GM21367 (cell line): ENCODE measurements at regions not wholly inside any gene's neighbourhood (a gene's known extent, or its start where the extent isn't known, plus 50 kb on each side); places are given as distances from the start of the nearest gene placed in this dataset.
"Not testable (repeated sequence)": the region's sequence is repeated elsewhere in the genome, so short reads cannot be mapped to it uniquely, and the experiment has no call there.

Experiments used
- ATAC-seq: cut with Tn5 transposase; IDR thresholded peaks from one replicate; pipeline ENCODE4 v1.9.1; 2021; ENCODE audit not compliant: unreplicated experiment

DNA sequence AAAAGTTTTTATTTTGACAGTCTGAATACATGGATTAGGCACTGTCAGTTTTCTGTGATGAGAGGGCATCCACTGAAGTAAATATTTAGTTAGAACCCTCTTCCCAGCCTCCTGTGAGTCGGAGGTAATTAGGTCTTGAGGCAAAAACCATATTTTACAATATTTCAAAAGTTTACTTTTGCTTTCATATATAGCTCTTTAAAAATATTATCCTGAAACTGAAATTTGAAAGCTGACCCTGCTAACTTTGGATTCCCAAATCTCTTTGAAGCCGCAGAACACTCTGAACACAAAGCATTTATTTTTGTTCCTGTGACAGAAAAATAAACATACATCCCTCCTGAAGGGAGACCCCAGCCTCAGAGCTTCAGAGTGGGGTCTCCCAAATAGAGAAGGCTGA lies 317.4 kb downstream of the KIF20B start:
- no peak for ATAC-seq

DNA sequence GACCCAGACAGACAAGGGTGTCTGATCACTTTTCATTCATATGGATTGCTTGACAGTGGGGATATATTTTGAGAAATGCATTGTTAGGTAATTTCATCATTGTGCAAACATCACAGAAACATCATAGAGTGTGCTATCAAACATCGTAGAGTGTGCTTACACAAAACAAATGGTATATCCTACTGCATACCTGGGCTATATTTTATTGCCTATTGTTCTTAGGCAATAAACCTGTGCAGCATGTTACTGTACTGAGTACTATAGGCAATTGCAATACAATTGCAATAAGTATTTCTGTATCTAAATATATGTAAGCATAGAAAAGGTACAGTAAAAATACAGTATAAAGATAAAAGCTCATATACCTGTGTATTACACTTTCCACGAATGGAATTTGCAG lies 319.1 kb downstream of the KIF20B start:
- ATAC-seq: no peak

DNA sequence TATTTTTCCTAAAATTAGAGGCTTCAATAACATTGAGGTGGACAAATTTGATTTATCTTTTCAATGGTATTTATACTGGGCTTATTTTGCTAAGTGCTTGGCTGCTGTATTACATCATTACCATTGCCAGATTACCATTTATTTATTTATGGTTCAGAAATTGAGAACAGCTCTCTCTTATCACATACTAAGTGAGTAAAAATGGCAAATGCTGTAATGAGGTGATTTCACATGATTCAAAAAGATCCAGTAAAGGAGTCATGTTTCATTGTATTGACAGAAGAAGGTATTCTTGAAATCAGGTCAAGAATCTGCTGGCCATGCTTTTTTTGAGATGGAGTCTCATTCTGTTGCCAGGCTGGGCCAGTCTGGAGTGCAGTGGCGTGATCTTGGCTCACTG lies 322.6 kb downstream of the KIF20B start:
- no peak for ATAC-seq

GRCh38 chr10:90028312-90028711 lies 326.9 kb downstream of the KIF20B start:
- no peak for ATAC-seq

DNA sequence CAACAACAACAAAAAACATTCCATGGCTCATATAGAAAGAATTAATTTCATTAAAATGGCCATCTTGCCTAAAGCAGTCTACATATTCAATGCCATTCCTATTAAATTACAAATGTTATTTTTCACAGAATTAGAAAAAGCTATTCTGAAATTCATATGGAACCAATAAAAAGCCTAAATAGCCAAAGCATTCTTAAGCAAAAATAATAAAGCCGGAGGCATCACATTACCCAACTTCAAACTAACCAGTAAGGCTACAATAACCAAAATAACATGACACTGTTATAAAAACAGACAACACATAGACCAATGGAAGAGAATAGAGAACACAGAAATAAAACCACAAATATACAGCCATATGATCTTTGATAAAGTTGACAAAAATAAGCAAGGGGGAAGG lies 330.4 kb downstream of the KIF20B start:
- ATAC-seq: no peak

DNA sequence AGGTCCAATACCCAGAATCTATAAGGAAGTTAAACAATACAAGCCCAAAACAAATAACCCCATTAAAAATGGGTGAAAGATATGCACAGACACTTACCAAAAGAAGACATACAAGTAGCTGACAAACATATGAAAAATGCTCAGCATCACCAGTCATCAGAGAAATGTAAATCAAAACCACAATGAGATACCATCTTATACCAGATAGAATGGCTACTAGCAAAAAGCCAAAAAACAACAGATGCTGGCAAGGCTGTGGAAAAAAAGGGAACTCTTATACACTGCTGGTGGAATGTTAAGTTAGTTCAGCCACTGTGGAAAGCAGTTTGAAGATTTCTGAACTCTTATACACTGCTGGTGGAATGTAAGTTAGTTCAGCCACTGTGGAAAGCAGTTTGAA lies 331.1 kb downstream of the KIF20B start:
- no peak for ATAC-seq

DNA sequence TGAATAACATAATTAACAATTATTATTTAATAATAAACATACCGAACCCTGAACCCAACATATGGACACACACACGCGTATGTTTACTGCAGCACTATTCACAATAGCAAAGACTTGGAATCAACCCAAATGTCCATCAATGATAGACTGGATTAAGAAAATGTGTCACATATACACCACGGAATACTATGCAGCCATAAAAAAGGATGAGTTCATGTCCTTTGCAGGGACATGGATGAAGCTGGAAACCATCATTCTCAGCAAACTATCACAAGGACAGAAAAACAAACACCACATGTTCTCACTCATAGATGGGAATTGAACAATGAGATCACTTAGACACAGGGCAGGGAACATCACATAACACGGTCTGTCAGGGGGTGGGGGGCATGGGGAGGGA lies 333.5 kb downstream of the KIF20B start:
- not testable (repeated sequence) for ATAC-seq

DNA sequence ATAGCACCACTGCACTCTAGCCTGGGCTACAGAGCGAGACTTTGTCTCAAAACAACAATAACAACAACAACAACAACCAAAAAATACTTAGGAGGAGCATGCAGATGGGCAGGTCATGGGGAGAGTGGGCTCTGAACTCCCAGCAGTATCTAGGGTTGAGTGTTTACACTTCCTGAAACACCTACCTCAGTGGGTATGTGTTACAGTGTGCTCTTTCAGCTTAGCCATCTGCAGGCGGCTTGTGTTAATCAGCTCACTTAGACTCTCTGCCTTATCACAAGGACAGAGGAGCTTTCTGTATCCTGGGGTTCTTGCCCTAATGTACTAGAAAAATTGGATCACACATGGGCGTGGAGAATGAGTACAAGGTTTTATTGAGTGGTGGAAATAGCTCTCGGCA lies 340.2 kb downstream of the KIF20B start:
- no peak for ATAC-seq

DNA sequence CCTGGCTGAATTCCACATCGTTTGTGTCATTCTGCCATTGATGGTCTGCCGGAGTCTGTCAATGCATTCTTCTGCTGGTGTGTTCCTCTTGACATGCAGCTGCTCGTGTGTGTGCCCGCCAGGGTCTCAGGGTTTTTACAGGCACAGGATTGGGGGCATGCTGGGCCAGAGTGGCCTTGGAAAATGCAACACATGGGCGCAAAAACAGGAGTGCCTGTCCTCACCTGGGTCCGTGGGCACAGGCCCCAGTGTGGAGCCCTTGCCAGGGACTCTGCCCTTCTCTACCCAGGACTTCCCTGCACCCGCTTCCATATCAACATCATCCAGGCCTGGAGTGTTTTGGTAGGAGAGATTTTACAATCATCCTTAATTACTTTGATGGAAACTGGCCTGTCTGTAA lies 340.7 kb downstream of the KIF20B start:
- ATAC-seq: no peak

DNA sequence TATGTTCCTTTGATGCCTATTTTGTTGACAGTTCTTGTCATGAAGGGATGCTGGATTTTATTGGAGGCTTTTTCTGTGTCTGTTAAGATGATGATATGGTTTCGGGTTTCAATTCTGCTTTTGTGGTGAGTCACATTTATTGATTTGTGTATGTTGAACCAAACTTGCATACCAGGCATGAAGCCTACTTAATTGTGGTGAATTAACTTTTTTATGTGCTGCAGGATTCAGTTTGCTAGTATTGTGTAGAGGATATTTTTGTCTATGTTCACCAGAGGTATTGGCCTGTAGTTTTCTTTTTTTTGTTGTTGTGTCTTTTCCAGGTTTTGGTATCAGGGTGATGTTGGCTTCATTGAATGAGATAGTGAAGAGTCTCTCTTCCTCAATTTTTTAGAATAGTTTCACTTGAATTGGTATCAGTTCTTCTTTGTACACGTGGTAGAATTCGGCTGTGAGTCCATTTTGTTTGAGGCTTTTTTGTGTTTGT lies 345.9 kb downstream of the KIF20B start:
- peak; percentile 81 for ATAC-seq

DNA sequence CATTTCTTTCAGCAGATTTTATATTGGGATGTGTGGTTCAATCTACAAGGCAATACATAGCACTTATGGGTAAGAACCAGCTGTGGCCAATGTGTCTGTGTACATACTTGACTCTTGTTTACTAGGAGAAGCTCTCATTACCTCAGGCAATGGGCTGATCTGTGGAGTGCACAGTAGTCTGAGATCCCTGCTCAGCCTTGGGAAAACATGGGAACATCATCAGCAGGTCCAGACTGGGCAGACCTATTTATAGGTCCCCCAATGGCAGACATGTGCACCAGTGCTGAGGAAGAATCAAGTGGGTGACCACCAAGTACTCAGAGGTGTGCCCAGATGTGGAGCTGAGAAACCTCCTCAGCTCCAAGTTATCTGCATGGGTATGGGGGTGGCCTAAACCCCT lies 349.7 kb downstream of the KIF20B start:
- ATAC-seq: no peak

DNA sequence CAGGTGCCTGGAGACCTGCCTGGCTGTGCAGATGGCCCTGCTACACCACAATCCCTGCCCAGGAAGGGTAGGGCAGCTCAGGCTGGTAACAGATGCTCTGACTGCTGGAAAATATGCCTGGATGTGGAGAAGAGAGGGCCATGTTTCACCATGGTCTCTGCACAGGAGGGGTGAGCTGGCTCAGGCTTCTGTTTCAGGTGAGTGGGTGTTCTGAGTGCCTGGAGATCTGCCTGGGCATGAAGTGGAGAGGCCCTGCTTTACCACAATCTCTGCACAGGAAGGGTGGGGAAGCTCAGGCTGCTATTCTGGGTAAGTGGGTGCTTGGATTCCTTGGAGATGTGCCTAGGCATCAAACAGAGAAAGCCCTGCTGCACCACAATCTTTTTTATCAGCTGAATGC lies 350.1 kb downstream of the KIF20B start:
- no peak for ATAC-seq

DNA sequence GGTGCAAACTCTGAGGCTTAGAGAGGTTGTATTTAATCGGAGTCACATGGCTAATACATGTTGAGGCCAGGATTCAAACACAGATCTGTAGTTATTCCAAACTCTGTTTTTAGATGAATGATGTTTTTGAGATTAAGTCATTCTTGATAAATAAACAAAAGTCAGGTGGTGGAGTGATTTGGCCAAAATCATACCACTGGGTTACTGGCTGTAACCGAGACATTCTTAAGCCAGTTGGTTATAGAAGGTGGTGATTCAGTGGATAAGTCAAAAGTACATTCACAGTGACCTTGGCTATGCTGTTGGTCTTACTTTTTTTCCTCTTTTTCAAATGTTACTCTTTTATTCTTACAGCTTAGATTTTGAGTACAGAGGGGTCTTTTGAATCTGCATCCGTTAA lies 361.4 kb downstream of the KIF20B start:
- ATAC-seq: no peak

- no peak for ATAC-seq
Observed at GRCh38 chr10:90064295-90064694, 362.9 kb downstream of the KIF20B start.

DNA sequence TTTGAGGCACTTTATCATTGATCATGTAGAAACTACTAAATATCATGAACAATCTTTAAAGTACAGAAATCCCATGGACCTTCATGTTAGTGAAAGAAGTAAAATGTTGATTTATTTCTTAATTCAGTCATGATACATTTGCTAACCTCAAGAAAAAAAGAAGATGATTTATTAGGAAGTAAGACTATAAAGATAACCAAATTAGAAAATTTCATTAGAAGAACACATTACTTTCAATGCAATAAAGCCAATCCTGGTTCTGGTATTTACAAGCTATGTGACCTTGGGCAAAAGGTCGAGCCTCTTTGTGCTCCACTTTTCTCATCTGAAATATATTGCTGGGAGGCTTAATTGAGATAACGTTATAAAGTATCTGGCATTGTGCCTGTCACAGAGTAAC lies 365.0 kb downstream of the KIF20B start:
- ATAC-seq: no peak

GRCh38 chr10:90075995-90076394 lies 374.6 kb downstream of the KIF20B start:
- no peak for ATAC-seq

- ATAC-seq: no peak
Observed at GRCh38 chr10:90079819-90080218, 378.4 kb downstream of the KIF20B start.

DNA sequence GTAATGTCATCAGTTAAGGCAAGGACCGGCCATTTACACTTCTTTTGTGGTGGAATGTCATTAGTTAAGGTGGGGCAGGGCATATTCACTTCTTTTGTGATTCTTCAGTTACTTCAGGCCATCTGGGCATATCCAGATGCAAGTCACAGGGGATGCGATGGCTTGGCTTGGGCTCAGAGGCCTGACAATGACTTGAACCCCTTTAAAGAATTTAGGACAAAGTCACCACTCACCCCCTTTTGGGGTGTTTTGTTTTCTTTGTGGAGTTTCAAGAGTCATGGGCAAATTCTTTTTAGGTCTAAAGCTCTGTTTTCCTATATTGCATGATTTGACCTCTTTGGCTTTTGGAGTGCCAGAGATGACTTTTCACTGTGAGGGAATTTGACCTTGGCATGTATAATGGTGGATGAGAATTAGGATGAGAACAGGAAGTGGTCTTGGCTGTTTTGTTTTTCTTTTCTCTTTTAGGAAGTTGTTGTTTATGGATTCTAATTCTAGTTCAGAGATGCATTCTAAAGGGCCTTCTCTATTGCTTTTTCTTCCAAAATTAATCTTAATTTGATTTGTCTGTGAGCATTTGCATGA lies 385.3 kb downstream of the KIF20B start:
- not testable (repeated sequence) for ATAC-seq

- ATAC-seq: peak; percentile 98
Observed at GRCh38 chr10:90087197-90088023, 386.0 kb downstream of the KIF20B start.

DNA sequence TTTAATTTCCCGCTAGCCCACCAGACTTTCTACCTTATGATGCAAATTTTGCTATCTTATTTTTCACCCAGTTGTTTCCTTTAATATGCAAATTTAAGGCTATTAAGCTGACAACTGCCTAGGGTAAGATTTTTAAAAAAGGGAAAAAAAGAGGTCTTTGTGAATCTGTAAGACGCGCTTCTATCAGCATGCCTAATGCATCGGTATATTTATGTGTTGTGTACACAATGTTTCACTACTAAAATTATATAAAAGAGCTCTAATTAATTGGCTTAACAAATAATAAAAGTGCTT lies 386.6 kb downstream of the KIF20B start:
- ATAC-seq: no peak

GRCh38 chr10:90089719-90090118 lies 388.3 kb downstream of the KIF20B start:
- no peak for ATAC-seq

GRCh38 chr10:90096196-90096595 lies 394.8 kb downstream of the KIF20B start:
- ATAC-seq: no peak

DNA sequence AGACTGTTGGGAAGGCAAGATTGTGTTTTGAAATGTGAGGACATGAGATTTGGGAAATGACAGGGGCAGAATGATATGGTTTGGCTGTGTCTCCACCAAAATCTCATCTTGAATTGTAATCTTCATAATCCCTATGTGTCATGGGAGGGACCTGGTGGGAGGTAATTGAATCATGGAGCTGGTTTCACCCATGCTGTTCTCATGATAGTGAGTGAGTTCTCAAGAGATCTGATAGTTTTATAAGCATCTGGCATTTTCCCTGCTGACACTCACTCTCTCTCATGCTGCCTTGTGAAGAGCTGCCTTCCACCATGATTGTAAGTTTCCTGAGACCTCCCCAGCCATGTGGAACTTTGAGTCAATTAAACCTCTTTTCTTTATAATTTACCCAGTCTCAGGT lies 406.2 kb downstream of the KIF20B start:
- not testable (repeated sequence) for ATAC-seq
